Keratinocyte (primary cell): ENCODE measurements at regions not wholly inside any gene's neighbourhood (a gene's known extent, or its start where the extent isn't known, plus 50 kb on each side); places are given as distances from the start of the nearest gene placed in this dataset.

Source experiments
- DNase-seq: peaks from one replicate; pipeline ENCODE4 v3.0.0-alpha.2; 2011; ENCODE audit warnings: low read depth, missing footprints, low spot score
- FAIRE-seq: peaks from 2 replicates; lab custom pipeline; 2011; peaks lifted over from hg19 to GRCh38; lab: Jason Lieb, UNC
- H2AFZ ChIP-seq: 2 replicates; pipeline ENCODE4 v1.6.0; 2012; ENCODE audit warnings: low read length, control low read depth, inconsistent platforms; ENCODE audit not compliant: control insufficient read depth
- H3K27ac ChIP-seq: 2 replicates; pipeline ENCODE4 v1.5.1; 2011; ENCODE audit warnings: low read length; ENCODE audit not compliant: control insufficient read depth, insufficient read depth
- H3K27me3 ChIP-seq: 3 replicates; pipeline ENCODE4 v1.6.0; 2011; ENCODE audit warnings: low read length; ENCODE audit not compliant: control insufficient read depth, insufficient read depth; ENCODE audit errors: extremely low read depth
- H3K36me3 ChIP-seq, 2 experiments: 2 replicates in 1 of 2; 3 replicates in 1 of 2; pipeline ENCODE4 v1.5.1; 2011; ENCODE audit warnings: low read length in 2 of 2, mild to moderate bottlenecking in 1 of 2; ENCODE audit not compliant: control insufficient read depth in 2 of 2, insufficient read depth in 2 of 2; ENCODE audit errors: extremely low read depth in 1 of 2
- H3K4me1 ChIP-seq: 3 replicates; pipeline ENCODE4 v1.5.1; 2011; ENCODE audit warnings: low read length; ENCODE audit not compliant: control insufficient read depth, insufficient read depth; ENCODE audit errors: extremely low read depth
- H3K4me2 ChIP-seq: 3 replicates; pipeline ENCODE4 v1.6.0; 2011; ENCODE audit warnings: low read depth, low read length; ENCODE audit not compliant: control insufficient read depth, insufficient read depth; ENCODE audit errors: extremely low read depth
- H3K4me3 ChIP-seq, 3 experiments: fragments of 200-600 bp in 1 of 3; sonication (generic) in 1 of 3; 2 replicates in 2 of 3; 3 replicates in 1 of 3; pipeline ENCODE4 v1.5.1; 2011 to 2016; ENCODE audit warnings: low read length in 3 of 3, mild to moderate bottlenecking in 3 of 3, control low read depth in 2 of 3, inconsistent platforms in 1 of 3, low read depth in 1 of 3, mixed read lengths in 1 of 3, mixed run types in 1 of 3, moderate library complexity in 1 of 3; ENCODE audit not compliant: control insufficient read depth in 2 of 3, insufficient read depth in 2 of 3; ENCODE audit errors: extremely low read depth in 1 of 3
- H3K79me2 ChIP-seq: 2 replicates; pipeline ENCODE4 v1.6.0; 2012; ENCODE audit warnings: low read length; ENCODE audit not compliant: control insufficient read depth, insufficient read depth
- H3K9ac ChIP-seq: 3 replicates; pipeline ENCODE4 v1.6.0; 2011; ENCODE audit warnings: low read length; ENCODE audit not compliant: control insufficient read depth, insufficient read depth; ENCODE audit errors: extremely low read depth
- H3K9me1 ChIP-seq: 3 replicates; pipeline ENCODE4 v1.6.0; 2011; ENCODE audit warnings: low read length; ENCODE audit not compliant: control insufficient read depth, insufficient read depth; ENCODE audit errors: extremely low read depth
- H3K9me3 ChIP-seq: 2 replicates; pipeline ENCODE4 v1.5.1; 2012; ENCODE audit warnings: low read depth, low read length; ENCODE audit not compliant: control insufficient read depth
- H4K20me1 ChIP-seq: 3 replicates; pipeline ENCODE4 v1.6.0; 2011; ENCODE audit warnings: low read length; ENCODE audit not compliant: control insufficient read depth, insufficient read depth; ENCODE audit errors: extremely low read depth
- EZH2 ChIP-seq: IDR thresholded peaks from one replicate; pipeline ENCODE4 v1.6.1; 2012; ENCODE audit warnings: inconsistent platforms, mild to moderate bottlenecking, low read length, moderate library complexity
- dilution Hi-C: fragments of 300-500 bp; cut with MboI; formaldehyde crosslinking; loops from one replicate; pipeline ENCODE4 v1.7.0; 2020; ENCODE audit warnings: low sequenced_read_pairs; ENCODE audit not compliant: extremely low pct_ligation_motif_present
- TF ChIP-seq, protein P1 (sequence below), 3 experiments: IDR thresholded peaks in 1 of 3; conservative IDR thresholded peaks in 1 of 3; optimal IDR thresholded peaks in 1 of 3; 2 replicates in 2 of 3; 3 replicates in 1 of 3; pipeline versions ENCODE3 to v1.5.1; 2011; ENCODE audit warnings: low read length in 3 of 3, mild to moderate bottlenecking in 3 of 3, moderate library complexity in 2 of 3, control low read depth in 1 of 3, inconsistent platforms in 1 of 3; ENCODE audit not compliant: insufficient read depth in 2 of 3; ENCODE audit errors: extremely low read depth in 1 of 3

DNA sequence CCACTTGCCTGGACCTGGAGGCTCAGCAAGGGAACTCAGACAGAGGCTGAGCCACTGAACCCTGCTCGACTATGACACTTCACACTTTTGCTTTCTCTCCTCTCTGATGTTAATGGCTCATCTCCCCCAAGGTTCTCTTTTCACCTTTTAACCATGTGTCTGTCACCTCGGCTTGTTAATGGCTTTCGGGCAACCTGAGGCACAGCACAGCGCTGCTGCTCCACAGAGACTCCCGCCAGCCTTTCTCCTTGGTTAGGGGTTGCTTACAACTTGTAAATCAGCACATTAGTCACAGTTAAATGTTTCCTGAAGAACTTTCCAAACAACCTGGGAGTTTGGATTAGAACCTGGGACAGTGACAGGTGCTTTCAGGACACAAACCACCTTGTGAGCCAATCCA, 136.2 kb upstream of the TBX20 start:
- no peaks in the 10 kb centered on the region for H3K9me3 ChIP-seq
- H2AFZ ChIP-seq = no peak overlapping the region
- no peak for DNase-seq
- no peaks in the 10 kb centered on the region for H3K27me3 ChIP-seq
- no peak overlapping the region for H3K9ac ChIP-seq
- no peak for TF ChIP-seq EZH2
- TF ChIP-seq, protein P1, sequence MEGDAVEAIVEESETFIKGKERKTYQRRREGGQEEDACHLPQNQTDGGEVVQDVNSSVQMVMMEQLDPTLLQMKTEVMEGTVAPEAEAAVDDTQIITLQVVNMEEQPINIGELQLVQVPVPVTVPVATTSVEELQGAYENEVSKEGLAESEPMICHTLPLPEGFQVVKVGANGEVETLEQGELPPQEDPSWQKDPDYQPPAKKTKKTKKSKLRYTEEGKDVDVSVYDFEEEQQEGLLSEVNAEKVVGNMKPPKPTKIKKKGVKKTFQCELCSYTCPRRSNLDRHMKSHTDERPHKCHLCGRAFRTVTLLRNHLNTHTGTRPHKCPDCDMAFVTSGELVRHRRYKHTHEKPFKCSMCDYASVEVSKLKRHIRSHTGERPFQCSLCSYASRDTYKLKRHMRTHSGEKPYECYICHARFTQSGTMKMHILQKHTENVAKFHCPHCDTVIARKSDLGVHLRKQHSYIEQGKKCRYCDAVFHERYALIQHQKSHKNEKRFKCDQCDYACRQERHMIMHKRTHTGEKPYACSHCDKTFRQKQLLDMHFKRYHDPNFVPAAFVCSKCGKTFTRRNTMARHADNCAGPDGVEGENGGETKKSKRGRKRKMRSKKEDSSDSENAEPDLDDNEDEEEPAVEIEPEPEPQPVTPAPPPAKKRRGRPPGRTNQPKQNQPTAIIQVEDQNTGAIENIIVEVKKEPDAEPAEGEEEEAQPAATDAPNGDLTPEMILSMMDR (optimal IDR thresholded peaks at IDR 0.05 in 1 of 3, IDR thresholded peaks at IDR 0.05 in 1 of 3, conservative IDR thresholded peaks at IDR 0.05 in 1 of 3; ENCODE audit: extremely low read depth in 1 of 3, insufficient read depth in 2 of 3, low read length in 3 of 3) = no peak
- no peak overlapping the region for H3K27ac ChIP-seq
- no peaks in the 10 kb centered on the region for H3K4me1 ChIP-seq
- H4K20me1 ChIP-seq = no peaks in the 10 kb centered on the region
- no peaks in the 10 kb centered on the region for H3K9me1 ChIP-seq
- H3K36me3 ChIP-seq = no peaks in the 10 kb centered on the region
- dilution Hi-C loops = no loop called here
- H3K79me2 ChIP-seq = no peaks in the 10 kb centered on the region
- no peak overlapping the region for H3K4me3 ChIP-seq
- no peak overlapping the region for H3K4me2 ChIP-seq
- FAIRE-seq = no peak

DNA sequence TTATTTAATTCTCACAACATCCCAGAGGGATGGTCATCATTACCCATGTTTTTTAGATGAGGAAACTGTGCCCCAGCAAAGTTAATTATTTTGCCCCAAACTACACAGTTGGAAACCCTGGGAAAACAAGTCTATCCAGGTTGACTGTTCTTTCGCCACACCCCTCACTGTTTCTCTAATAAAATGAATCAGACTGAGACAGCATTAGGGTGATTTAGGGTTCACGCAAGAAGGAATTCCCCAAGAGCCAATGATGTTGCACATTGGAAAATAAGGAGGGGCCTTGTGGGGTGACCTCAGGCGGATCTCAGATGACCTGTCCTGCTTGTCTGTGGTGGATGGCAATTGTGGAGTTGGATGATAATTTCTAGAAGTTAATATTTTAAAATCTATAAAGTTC, 135.7 kb upstream of the TBX20 start:
- no peak for FAIRE-seq
- Histone ChIP-seq H3K4me2 (no peak overlapping the region), H3K9me1 (no peaks in the 10 kb centered on the region), H2AFZ (no peak overlapping the region), H3K9ac (no peak overlapping the region), H3K9me3 (no peaks in the 10 kb centered on the region), H3K27ac (no peak overlapping the region), H3K36me3 (no peaks in the 10 kb centered on the region), H3K27me3 (no peaks in the 10 kb centered on the region), H3K79me2 (no peaks in the 10 kb centered on the region), H3K4me3 (no peak overlapping the region), H3K4me1 (no peaks in the 10 kb centered on the region), H4K20me1 (no peaks in the 10 kb centered on the region)
- TF ChIP-seq EZH2 = no peak
- TF ChIP-seq, protein P1 (optimal IDR thresholded peaks at IDR 0.05 in 1 of 3, IDR thresholded peaks at IDR 0.05 in 1 of 3, conservative IDR thresholded peaks at IDR 0.05 in 1 of 3; ENCODE audit: extremely low read depth in 1 of 3, insufficient read depth in 2 of 3, low read length in 3 of 3) = no peak
- dilution Hi-C loops = no loop called here
- DNase-seq = no peak
